H1 (cell line): ENCODE measurements at regions not wholly inside any gene's neighbourhood (a gene's known extent, or its start where the extent isn't known, plus 50 kb on each side); places are given as distances from the start of the nearest gene placed in this dataset.

Source experiments
- BRCA1 ChIP-seq: IDR thresholded peaks from 2 replicates; pipeline ENCODE4 v1.6.1; 2012; ENCODE audit warnings: low read depth, low read length, improper control_type of control experiment
- CEBPB ChIP-seq: IDR thresholded peaks from 2 replicates; pipeline ENCODE4 v1.6.1; 2012; ENCODE audit warnings: low read depth, low read length
- CREB1 ChIP-seq: IDR thresholded peaks from 2 replicates; pipeline ENCODE4 v1.6.1; 2012; ENCODE audit warnings: inconsistent platforms
- CTCF ChIP-seq, 3 experiments: IDR thresholded peaks; 1 replicate in 2 of 3; 2 replicates in 1 of 3; pipeline versions ENCODE4 v1.5.1 to v1.6.1; 2011; ENCODE audit warnings: low read length in 3 of 3, mild to moderate bottlenecking in 3 of 3, inconsistent platforms in 2 of 3, low read depth in 1 of 3, moderate library complexity in 1 of 3; ENCODE audit not compliant: insufficient read depth in 1 of 3; ENCODE audit errors: control extremely low read depth in 1 of 3
- EZH2 ChIP-seq: fragments of 200-600 bp; sonication (generic); IDR thresholded peaks from 2 replicates; pipeline ENCODE4 v1.7.1; 2012; ENCODE audit warnings: low read depth, mild to moderate bottlenecking, moderate library complexity, low read length, inconsistent platforms; ENCODE audit not compliant: severe bottlenecking
- NANOG ChIP-seq: IDR thresholded peaks from 2 replicates; pipeline ENCODE4 v1.6.1; 2011; ENCODE audit warnings: low read length, low read depth, mild to moderate bottlenecking, inconsistent platforms; ENCODE audit not compliant: insufficient read depth, poor library complexity, severe bottlenecking
- POLR2A ChIP-seq, 2 experiments: IDR thresholded peaks; 1 replicate in 1 of 2; 2 replicates in 1 of 2; pipeline ENCODE4 v1.6.1; 2011; ENCODE audit warnings: low read depth in 2 of 2, low read length in 2 of 2, mild to moderate bottlenecking in 2 of 2; ENCODE audit errors: control extremely low read depth in 1 of 2
- POLR2AphosphoS5 ChIP-seq: IDR thresholded peaks from 2 replicates; pipeline ENCODE4 v1.6.1; 2011; ENCODE audit warnings: low read depth, low read length
- RAD21 ChIP-seq, 2 experiments: IDR thresholded peaks in 1 of 2; conservative IDR thresholded peaks in 1 of 2; 2 replicates each; pipeline ENCODE4 v1.6.1; 2011; ENCODE audit warnings: low read depth in 2 of 2, low read length in 2 of 2, improper control_type of control experiment in 1 of 2, inconsistent platforms in 1 of 2, mild to moderate bottlenecking in 1 of 2, moderate library complexity in 1 of 2
- ZNF274 ChIP-seq: IDR thresholded peaks from 2 replicates; pipeline ENCODE4 v1.7.0; 2012; ENCODE audit warnings: low read length, borderline replicate concordance; ENCODE audit errors: extremely low read depth

DNA sequence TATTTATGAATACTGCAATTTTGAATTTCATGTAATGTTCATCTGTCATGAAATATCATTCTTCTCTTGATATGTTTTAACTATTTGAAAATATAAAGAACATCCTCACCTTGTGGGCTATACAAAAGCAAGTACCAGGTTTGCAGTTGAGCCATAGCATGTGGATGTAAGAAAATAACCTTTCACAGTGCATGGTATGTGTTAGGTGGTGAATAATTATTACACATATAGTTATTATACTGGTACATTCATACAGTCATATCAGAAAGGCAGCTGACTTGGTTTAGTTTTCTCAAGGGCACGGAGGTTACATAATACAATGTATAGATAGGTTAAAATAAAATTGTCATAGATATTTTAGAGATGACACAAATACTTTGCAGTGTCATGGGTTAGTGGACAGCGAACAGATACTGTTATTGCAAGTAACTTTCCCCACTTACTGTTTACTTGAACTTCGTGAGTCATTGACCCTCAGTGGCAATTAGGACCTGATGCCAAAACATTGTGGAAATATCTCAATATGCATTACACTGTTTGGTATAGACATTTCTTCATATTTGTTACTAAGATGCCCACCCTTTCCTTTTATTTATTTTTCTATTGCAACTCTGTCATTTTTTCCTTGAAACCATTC lies 445.4 kb upstream of the GOT2 start:
- TF ChIP-seq POLR2AphosphoS5 (no peak), CREB1 (no peak), ZNF274 (no peak), RAD21 (IDR thresholded peaks at IDR 0.05 in 1 of 2, conservative IDR thresholded peaks at IDR 0.05 in 1 of 2; ENCODE audit: low read depth in 2 of 2, low read length in 2 of 2) (no peak), EZH2 (no peak), CTCF (IDR thresholded peaks at IDR 0.05; ENCODE audit: control extremely low read depth in 1 of 3, insufficient read depth in 1 of 3, low read depth in 1 of 3, low read length in 3 of 3) (no peak), BRCA1 (no peak), CEBPB (no peak), NANOG (no peak), POLR2A (IDR thresholded peaks at IDR 0.05; ENCODE audit: control extremely low read depth in 1 of 2, low read depth in 2 of 2, low read length in 2 of 2) (no peak)
